ENCODE measurements at regions not wholly inside any gene's neighbourhood (a gene's known extent, or its start where the extent isn't known, plus 50 kb on each side); places are given as distances from the start of the nearest gene placed in this dataset.

DNA sequence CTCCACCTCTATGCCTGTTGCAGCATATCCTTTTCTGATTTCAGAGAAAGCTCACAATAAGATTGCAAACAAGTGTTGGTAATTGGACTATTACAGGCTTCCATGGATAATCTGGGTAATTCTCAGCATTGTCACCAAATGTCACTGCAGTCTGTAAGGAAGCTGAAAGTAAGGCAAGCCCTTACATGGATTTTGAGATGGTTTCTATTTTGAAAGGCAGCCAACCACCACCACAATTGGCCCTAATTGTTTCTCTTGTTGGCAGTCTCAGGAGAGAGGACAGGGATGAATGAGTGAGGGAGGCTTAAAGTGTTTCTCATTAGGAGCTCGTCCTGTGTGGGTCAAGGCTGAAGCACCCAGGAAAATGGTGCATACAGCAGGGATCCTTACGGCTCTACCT is 879.9 kb downstream of the TUSC7 start:
- TF ChIP-seq, protein P1, sequence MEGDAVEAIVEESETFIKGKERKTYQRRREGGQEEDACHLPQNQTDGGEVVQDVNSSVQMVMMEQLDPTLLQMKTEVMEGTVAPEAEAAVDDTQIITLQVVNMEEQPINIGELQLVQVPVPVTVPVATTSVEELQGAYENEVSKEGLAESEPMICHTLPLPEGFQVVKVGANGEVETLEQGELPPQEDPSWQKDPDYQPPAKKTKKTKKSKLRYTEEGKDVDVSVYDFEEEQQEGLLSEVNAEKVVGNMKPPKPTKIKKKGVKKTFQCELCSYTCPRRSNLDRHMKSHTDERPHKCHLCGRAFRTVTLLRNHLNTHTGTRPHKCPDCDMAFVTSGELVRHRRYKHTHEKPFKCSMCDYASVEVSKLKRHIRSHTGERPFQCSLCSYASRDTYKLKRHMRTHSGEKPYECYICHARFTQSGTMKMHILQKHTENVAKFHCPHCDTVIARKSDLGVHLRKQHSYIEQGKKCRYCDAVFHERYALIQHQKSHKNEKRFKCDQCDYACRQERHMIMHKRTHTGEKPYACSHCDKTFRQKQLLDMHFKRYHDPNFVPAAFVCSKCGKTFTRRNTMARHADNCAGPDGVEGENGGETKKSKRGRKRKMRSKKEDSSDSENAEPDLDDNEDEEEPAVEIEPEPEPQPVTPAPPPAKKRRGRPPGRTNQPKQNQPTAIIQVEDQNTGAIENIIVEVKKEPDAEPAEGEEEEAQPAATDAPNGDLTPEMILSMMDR (IDR thresholded peaks at IDR 0.05; ENCODE audit: low read depth, low read length): no peak
- no peak for TF ChIP-seq EZH2phosphoT487 (IDR thresholded peaks at IDR 0.05; ENCODE audit: low read depth)

Measured in OCI-LY3 (cell line).